Neuronal stem cell (in vitro differentiated cells): ENCODE measurements at regions not wholly inside any gene's neighbourhood (a gene's known extent, or its start where the extent isn't known, plus 50 kb on each side); places are given as distances from the start of the nearest gene placed in this dataset.

Source experiments
- DNase-seq: peaks from one replicate; pipeline ENCODE4 v3.0.0-alpha.2; 2013; ENCODE audit warnings: low spot score
- H2AFZ ChIP-seq: one replicate; pipeline ENCODE4 v1.6.1; 2013; ENCODE audit warnings: mild to moderate bottlenecking, low read length, inconsistent platforms
- H2AK5ac ChIP-seq: 2 replicates; pipeline ENCODE4 v1.6.1; 2013; ENCODE audit warnings: low read depth, mild to moderate bottlenecking, inconsistent platforms, low read length, moderate library complexity, mixed read lengths
- H2BK120ac ChIP-seq: 2 replicates; pipeline ENCODE4 v1.6.1; 2013; ENCODE audit warnings: low read depth, mild to moderate bottlenecking, inconsistent platforms, low read length, moderate library complexity, mixed read lengths
- H2BK12ac ChIP-seq: one replicate; pipeline ENCODE4 v1.6.1; 2013; ENCODE audit warnings: low read length, inconsistent platforms
- H2BK15ac ChIP-seq: 2 replicates; pipeline ENCODE4 v1.6.1; 2013; ENCODE audit warnings: mild to moderate bottlenecking, low read length, inconsistent platforms, mixed read lengths
- H2BK5ac ChIP-seq: one replicate; pipeline ENCODE4 v1.6.1; 2013; ENCODE audit warnings: inconsistent platforms, mild to moderate bottlenecking, low read length, moderate library complexity
- H3K14ac ChIP-seq: one replicate; pipeline ENCODE4 v1.6.1; 2013; ENCODE audit warnings: low read length, inconsistent platforms
- H3K18ac ChIP-seq: 2 replicates; pipeline ENCODE4 v1.6.1; 2013; ENCODE audit warnings: low read length, inconsistent platforms
- H3K23ac ChIP-seq: 2 replicates; pipeline ENCODE4 v1.6.1; 2013; ENCODE audit warnings: low read depth, mild to moderate bottlenecking, mixed read lengths, low read length, inconsistent platforms; ENCODE audit not compliant: poor library complexity
- H3K27ac ChIP-seq: replicated peaks from 3 replicates; pipeline ENCODE4 v1.5.1; 2013; ENCODE audit warnings: low read length, inconsistent platforms
- H3K27me3 ChIP-seq, 3 experiments: 2 replicates each; pipeline ENCODE4 v1.6.1; 2013; ENCODE audit warnings: low read length in 3 of 3, mild to moderate bottlenecking in 2 of 3, inconsistent platforms in 1 of 3, low read depth in 1 of 3, mixed read lengths in 1 of 3, moderate library complexity in 1 of 3; ENCODE audit not compliant: control insufficient read depth in 3 of 3, insufficient read depth in 3 of 3
- H3K36me3 ChIP-seq, 2 donors: replicated peaks in 1 of 2; 2 replicates each; pipeline ENCODE4 v1.6.1; 2013; ENCODE audit warnings: low read length in 2 of 2; ENCODE audit not compliant: control insufficient read depth in 2 of 2, insufficient read depth in 2 of 2
- H3K4ac ChIP-seq: 2 replicates; pipeline ENCODE4 v1.6.1; 2013; ENCODE audit warnings: inconsistent platforms, mild to moderate bottlenecking, low read length, moderate library complexity
- H3K4me1 ChIP-seq, 2 donors: 1 replicate in 1 of 2; 2 replicates in 1 of 2; pipeline ENCODE4 v1.6.1; 2013; ENCODE audit warnings: low read length in 2 of 2, low read depth in 1 of 2; ENCODE audit not compliant: control insufficient read depth in 2 of 2, insufficient read depth in 1 of 2
- H3K4me2 ChIP-seq: one replicate; pipeline ENCODE4 v1.6.1; 2013; ENCODE audit warnings: mild to moderate bottlenecking, low read length, inconsistent platforms; ENCODE audit not compliant: insufficient read depth, poor library complexity, severe bottlenecking
- H3K4me3 ChIP-seq, 2 donors: 2 replicates each; pipeline ENCODE4 v1.5.1; 2013; ENCODE audit warnings: low read length in 2 of 2, mild to moderate bottlenecking in 2 of 2, inconsistent platforms in 1 of 2, moderate library complexity in 1 of 2
- H3K79me1 ChIP-seq: one replicate; pipeline ENCODE4 v1.6.1; 2013; ENCODE audit warnings: low read depth, mild to moderate bottlenecking, inconsistent platforms, low read length, moderate library complexity
- H3K9ac ChIP-seq: one replicate; pipeline ENCODE4 v1.6.1; 2013; ENCODE audit warnings: mild to moderate bottlenecking, low read depth, low read length, inconsistent platforms; ENCODE audit not compliant: poor library complexity
- H3K9me3 ChIP-seq, 2 donors: replicated peaks in 1 of 2; 2 replicates each; pipeline versions ENCODE3 to v1.6.1; 2013; ENCODE audit warnings: low read length in 2 of 2, mild to moderate bottlenecking in 2 of 2, inconsistent platforms in 1 of 2, low read depth in 1 of 2, mixed read lengths in 1 of 2, moderate library complexity in 1 of 2; ENCODE audit not compliant: control insufficient read depth in 2 of 2, insufficient read depth in 1 of 2
- H4K8ac ChIP-seq: one replicate; pipeline ENCODE4 v1.6.1; 2013; ENCODE audit warnings: low read depth, mild to moderate bottlenecking, inconsistent platforms, low read length, moderate library complexity
- H4K91ac ChIP-seq: one replicate; pipeline ENCODE4 v1.6.1; 2013; ENCODE audit warnings: low read length, low read depth, mild to moderate bottlenecking, inconsistent platforms; ENCODE audit not compliant: poor library complexity
- WGBS, 2 donors: extraction: QIAGEN DNeasy Blood & Tissue Kit; methylation state at CpG; one replicate each; pipeline ENCODE4 v1.1.7; 2013; ENCODE audit warnings: missing lambda C conversion rate in 2 of 2, mixed read lengths in 1 of 2; ENCODE audit not compliant: insufficient read length in 2 of 2, insufficient replicate concordance in 1 of 2; ENCODE audit errors: extremely low coverage in 2 of 2; 5-methylcytosine and 5-hydroxymethylcytosine counted together

DNA sequence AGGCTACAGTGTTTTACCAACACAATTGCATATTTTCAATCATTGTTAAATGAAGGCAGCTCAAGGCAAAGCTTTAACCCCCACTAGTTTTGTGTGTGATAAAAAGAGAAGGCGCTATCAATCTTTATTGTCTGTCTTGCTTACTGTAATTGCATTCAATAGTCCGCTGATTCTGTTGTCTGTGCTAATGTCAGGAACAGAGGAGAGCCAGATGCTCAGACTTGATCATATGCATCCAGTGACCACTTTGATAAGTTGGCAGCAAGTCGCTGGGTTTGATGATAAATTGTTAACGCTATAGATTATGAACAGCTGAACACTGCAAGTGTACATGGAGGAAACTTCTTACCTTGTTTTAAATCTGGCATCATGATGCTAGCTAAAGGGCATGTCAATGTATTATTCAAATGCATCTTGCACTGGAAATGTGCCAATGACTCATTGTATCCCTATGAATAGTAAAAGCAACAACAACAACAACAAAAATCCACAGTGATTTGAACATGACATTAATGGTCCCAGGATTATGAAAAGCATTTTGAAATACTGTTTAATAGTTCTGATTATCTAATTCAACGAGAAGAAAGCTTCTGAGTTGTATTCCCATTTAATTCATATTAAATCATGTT is 423.5 kb upstream of the FANCL start:
- H2BK5ac ChIP-seq = no peak overlapping the region
- H3K36me3 ChIP-seq = no peaks in the 10 kb centered on the region
- no peak overlapping the region for H3K9ac ChIP-seq
- no peak overlapping the region for H4K91ac ChIP-seq
- H3K4me3 ChIP-seq = no peak overlapping the region
- no peak overlapping the region for H2BK15ac ChIP-seq
- no peaks in the 10 kb centered on the region for H3K9me3 ChIP-seq
- H3K14ac ChIP-seq = no peak overlapping the region
- no peak overlapping the region for H4K8ac ChIP-seq
- WGBS, 2 donors = no CpG with 5 or more reads among the region's 5 CpGs
- H3K27me3 ChIP-seq = no peaks in the 10 kb centered on the region
- H2AFZ ChIP-seq = no peak overlapping the region
- no peak overlapping the region for H3K18ac ChIP-seq
- no peak overlapping the region for H2BK12ac ChIP-seq
- no peaks in the 10 kb centered on the region for H3K79me1 ChIP-seq
- H2BK120ac ChIP-seq = no peak overlapping the region
- no peak overlapping the region for H2AK5ac ChIP-seq
- DNase-seq = no peak
- H3K4me2 ChIP-seq = no peak overlapping the region
- H3K4me1 ChIP-seq = no peaks in the 10 kb centered on the region
- no peak overlapping the region for H3K4ac ChIP-seq
- H3K27ac ChIP-seq = no peak overlapping the region
- no peak overlapping the region for H3K23ac ChIP-seq

GRCh38 chr2:58660046-58660445 is 418.9 kb upstream of the FANCL start:
- H3K23ac ChIP-seq = no peak overlapping the region
- H2BK120ac ChIP-seq = no peak overlapping the region
- H4K8ac ChIP-seq = no peak overlapping the region
- no peaks in the 10 kb centered on the region for H3K79me1 ChIP-seq
- H2BK12ac ChIP-seq = no peak overlapping the region
- H2AK5ac ChIP-seq = no peak overlapping the region
- WGBS, 2 donors = no CpG with 5 or more reads among the region's 4 CpGs
- H3K4me2 ChIP-seq = no peak overlapping the region
- peak overlapping the region; percentile 57 for H3K18ac ChIP-seq
- H3K36me3 ChIP-seq = no peaks in the 10 kb centered on the region
- H3K27me3 ChIP-seq = no peaks in the 10 kb centered on the region
- no peak overlapping the region for H2AFZ ChIP-seq
- H3K4me3 ChIP-seq = no peak overlapping the region
- DNase-seq = no peak
- peaks cover 0 to 2% of the 10 kb centered on the region in 2 donors for H3K4me1 ChIP-seq
- no peak overlapping the region for H3K9ac ChIP-seq
- H3K27ac ChIP-seq = no peak overlapping the region
- H4K91ac ChIP-seq = no peak overlapping the region
- no peak overlapping the region for H3K14ac ChIP-seq
- H3K4ac ChIP-seq = no peak overlapping the region
- H2BK15ac ChIP-seq = no peak overlapping the region
- H2BK5ac ChIP-seq = no peak overlapping the region
- H3K9me3 ChIP-seq = no peaks in the 10 kb centered on the region

DNA sequence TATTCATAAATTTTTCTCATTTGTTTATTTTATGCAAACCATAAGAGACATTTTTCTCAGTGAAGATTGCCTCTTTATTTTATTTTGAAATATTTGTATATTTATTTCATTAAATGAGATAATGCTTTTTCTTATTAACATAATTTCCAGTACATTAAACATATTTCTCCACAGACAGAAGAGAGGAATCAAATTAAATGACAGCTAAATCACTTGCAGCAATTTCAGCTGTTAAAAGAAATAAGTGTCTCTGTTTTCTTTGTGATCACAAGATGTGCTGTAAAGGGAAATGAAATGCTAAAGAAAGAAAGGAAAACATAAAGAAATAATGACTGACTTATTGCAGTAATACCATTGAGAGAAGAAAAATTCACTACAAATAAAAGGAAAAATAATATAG is 414.0 kb upstream of the FANCL start:
- no peak overlapping the region for H3K23ac ChIP-seq
- no peak overlapping the region for H2AK5ac ChIP-seq
- no peak overlapping the region for H3K9ac ChIP-seq
- no peak overlapping the region for H2BK15ac ChIP-seq
- no peaks in the 10 kb centered on the region for H3K36me3 ChIP-seq
- no peak overlapping the region for H2BK12ac ChIP-seq
- no peak overlapping the region for H4K91ac ChIP-seq
- no peak overlapping the region for H2AFZ ChIP-seq
- H3K4ac ChIP-seq = no peak overlapping the region
- H4K8ac ChIP-seq = no peak overlapping the region
- peaks cover 0 to 2% of the 10 kb centered on the region in 2 donors for H3K4me1 ChIP-seq
- H3K18ac ChIP-seq = no peak overlapping the region
- no peak for DNase-seq
- H2BK5ac ChIP-seq = no peak overlapping the region
- no peak overlapping the region for H3K14ac ChIP-seq
- H3K27ac ChIP-seq = no peak overlapping the region
- no peaks in the 10 kb centered on the region for H3K9me3 ChIP-seq
- H3K27me3 ChIP-seq = no peaks in the 10 kb centered on the region
- no peak overlapping the region for H3K4me2 ChIP-seq
- no peak overlapping the region for H3K4me3 ChIP-seq
- no peaks in the 10 kb centered on the region for H3K79me1 ChIP-seq
- no peak overlapping the region for H2BK120ac ChIP-seq

DNA sequence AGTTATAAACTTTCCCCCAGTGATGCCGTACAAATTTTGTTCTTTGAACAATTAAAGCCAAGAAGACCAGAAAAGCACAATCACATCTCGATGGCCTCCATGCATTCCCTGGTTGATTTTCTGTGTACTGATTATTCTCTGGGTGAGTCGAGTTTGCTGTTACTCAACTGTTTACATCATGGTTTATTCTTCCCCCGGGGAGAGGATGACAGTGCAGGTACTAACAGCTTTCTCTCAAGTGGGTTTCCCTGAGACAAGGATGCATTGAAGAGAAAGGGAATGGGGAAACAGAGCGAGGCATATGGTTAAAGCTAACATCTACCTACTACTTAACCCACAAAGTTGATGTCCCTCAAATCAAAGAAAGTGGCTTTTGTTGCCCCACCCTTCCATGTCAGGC is 410.8 kb upstream of the FANCL start:
- H3K27me3 ChIP-seq = no peaks in the 10 kb centered on the region
- no peaks in the 10 kb centered on the region for H3K79me1 ChIP-seq
- no peak overlapping the region for H4K8ac ChIP-seq
- H2BK15ac ChIP-seq = no peak overlapping the region
- H3K36me3 ChIP-seq = no peaks in the 10 kb centered on the region
- H3K14ac ChIP-seq = no peak overlapping the region
- H3K4me2 ChIP-seq = no peak overlapping the region
- H4K91ac ChIP-seq = no peak overlapping the region
- H3K4ac ChIP-seq = no peak overlapping the region
- no peaks in the 10 kb centered on the region for H3K4me1 ChIP-seq
- H2BK12ac ChIP-seq = no peak overlapping the region
- no CpG with 5 or more reads among the region's 5 CpGs for WGBS, 2 donors
- no peak overlapping the region for H3K18ac ChIP-seq
- H2AFZ ChIP-seq = no peak overlapping the region
- no peaks in the 10 kb centered on the region for H3K9me3 ChIP-seq
- no peak overlapping the region for H2BK120ac ChIP-seq
- no peak overlapping the region for H2AK5ac ChIP-seq
- no peak overlapping the region for H3K9ac ChIP-seq
- H3K27ac ChIP-seq = no peak overlapping the region
- no peak overlapping the region for H3K23ac ChIP-seq
- H3K4me3 ChIP-seq = no peak overlapping the region
- no peak overlapping the region for H2BK5ac ChIP-seq
- no peak for DNase-seq
